Psoas muscle (tissue), 7 donors: ENCODE measurements at regions not wholly inside any gene's neighbourhood (a gene's known extent, or its start where the extent isn't known, plus 50 kb on each side); places are given as distances from the start of the nearest gene placed in this dataset.
"Not testable (repeated sequence)": the region's sequence is repeated elsewhere in the genome, so short reads cannot be mapped to it uniquely, and the experiment has no call there.

Source experiments
- ATAC-seq, 4 donors: fragments of 200-7000 bp; cut with Tn5 transposase; one replicate each; pipeline ENCODE4 v1.9.1; 2020; ENCODE audit warnings: moderate library complexity in 3 of 4, mild to moderate bottlenecking in 2 of 4
- DNase-seq, 2 donors: peaks; one replicate each; pipeline ENCODE4 v3.0.0-alpha.2; 2020
- H3K27ac ChIP-seq: fragments of 200-600 bp; one replicate; pipeline ENCODE4 v1.8.0; 2022
- H3K27me3 ChIP-seq, 3 donors: fragments of 200-600 bp in 1 of 3; one replicate each; pipeline versions ENCODE4 v1.6.1 to v1.8.0; 2013 to 2022; ENCODE audit warnings: low read length in 2 of 3, mild to moderate bottlenecking in 2 of 3, moderate library complexity in 1 of 3; ENCODE audit not compliant: insufficient read depth in 3 of 3
- H3K36me3 ChIP-seq, 2 donors: fragments of 200-600 bp in 1 of 2; one replicate each; pipeline versions ENCODE4 v1.6.1 to v1.8.0; 2013 to 2022; ENCODE audit warnings: low read depth in 1 of 2, mild to moderate bottlenecking in 1 of 2, moderate library complexity in 1 of 2; ENCODE audit not compliant: insufficient read depth in 1 of 2
- H3K4me1 ChIP-seq: fragments of 200-600 bp; one replicate; pipeline ENCODE4 v1.8.0; 2022
- H3K4me3 ChIP-seq: fragments of 200-600 bp; one replicate; pipeline ENCODE4 v1.8.0; 2022; ENCODE audit warnings: mild to moderate bottlenecking
- H3K9me3 ChIP-seq: fragments of 200-600 bp; one replicate; pipeline ENCODE4 v1.8.0; 2022
- CTCF ChIP-seq: fragments of 200-600 bp; IDR thresholded peaks from one replicate; pipeline ENCODE4 v1.8.0; 2022; ENCODE audit warnings: antibody characterized with exemption
- WGBS, 3 donors: extraction: QIAGEN DNeasy Blood & Tissue Kit; methylation state at CpG; one replicate each; pipeline versions ENCODE4 v1.1.6 to v1.1.7; 2013; 5-methylcytosine and 5-hydroxymethylcytosine counted together
- intact Hi-C, 2 donors: fragments of 100-400 bp; cut with DNase I; formaldehyde crosslinking; loops; one replicate each; pipeline versions ENCODE4 v1.11.0 to v1.14.2; 2022
- donor health status: healthy with polysubstance abuse.
- donor health status: DM: no; HTN: no; CAD: no; lungs with moderate emphysema.
- donor health status: Bipolar disorder and iron deficiency.
- donor health status: healthy.
- donor health status: DM: yes; HTN: yes; CAD: no.
- donor health status: DM: no; HTN: no; CAD: no.
- donor health status: DM: yes; HTN: yes; CAD: no.

- Histone ChIP-seq H3K27me3 (no peaks in the 10 kb centered on the region), H3K9me3 (no peaks in the 10 kb centered on the region), H3K36me3 (no peaks in the 10 kb centered on the region), H3K4me1 (no peaks in the 10 kb centered on the region), H3K27ac (no peak overlapping the region), H3K4me3 (no peak overlapping the region)
- TF ChIP-seq CTCF, result no peak
- 50 to 55% (median 54%) methylated on average over 3 of the region's 3 CpGs for WGBS, 3 donors
- intact Hi-C loops, result no loop called here
- no peak for ATAC-seq
- no peak for DNase-seq
Measured at GRCh38 chr18:65606551-65607130, 144.2 kb upstream of the CDH7 start.

GRCh38 chr18:65605352-65605751 lies 145.5 kb upstream of the CDH7 start:
- H3K4me3 ChIP-seq, H3K4me1 ChIP-seq, H3K9me3 ChIP-seq, H3K27me3 ChIP-seq, H3K36me3 ChIP-seq, intact Hi-C loops, H3K27ac ChIP-seq, ATAC-seq, DNase-seq: not testable (repeated sequence)
- WGBS, 3 donors, result 95 to 97% (median 95%) methylated on average over 24 to 30 of the region's 30 CpGs

- TF ChIP-seq CTCF, result no peak
- no peaks in the 10 kb centered on the region for H3K9me3 ChIP-seq
- ATAC-seq (no peak), DNase-seq (no peak)
- H3K4me3 ChIP-seq, result no peak overlapping the region
- H3K27me3 ChIP-seq, result no peaks in the 10 kb centered on the region
- intact Hi-C loops, result no loop called here
- H3K36me3 ChIP-seq, result no peaks in the 10 kb centered on the region
- 61 to 65% (median 65%) methylated on average over 2 of the region's 2 CpGs for WGBS, 3 donors
- H3K4me1 ChIP-seq, result no peaks in the 10 kb centered on the region
- no peak overlapping the region for H3K27ac ChIP-seq
Measured at GRCh38 chr18:65601775-65602174, 149.0 kb upstream of the CDH7 start.

GRCh38 chr18:65592435-65592834 lies 158.4 kb upstream of the CDH7 start:
- Histone ChIP-seq H3K27ac (no peak overlapping the region), H3K4me3 (no peak overlapping the region), H3K36me3 (no peaks in the 10 kb centered on the region), H3K4me1 (no peaks in the 10 kb centered on the region), H3K9me3 (no peaks in the 10 kb centered on the region), H3K27me3 (no peaks in the 10 kb centered on the region)
- no peak for TF ChIP-seq CTCF
- intact Hi-C loops, result no loop called here
- no peak for DNase-seq
- WGBS, 3 donors, result 79 to 81% (median 80%) methylated on average over 4 of the region's 4 CpGs
- no peak for ATAC-seq

GRCh38 chr18:65587491-65587890 lies 163.3 kb upstream of the CDH7 start:
- DNase-seq (no peak), ATAC-seq (no peak)
- TF ChIP-seq CTCF, result no peak
- Histone ChIP-seq H3K36me3 (no peaks in the 10 kb centered on the region), H3K4me3 (no peak overlapping the region), H3K4me1 (no peaks in the 10 kb centered on the region), H3K27me3 (no peaks in the 10 kb centered on the region), H3K9me3 (no peaks in the 10 kb centered on the region), H3K27ac (no peak overlapping the region)
- intact Hi-C loops, result no loop called here
- WGBS, 3 donors, result 84% methylated on average over 3 of the region's 3 CpGs

GRCh38 chr18:65582094-65582493 lies 168.7 kb upstream of the CDH7 start:
- H3K9me3 ChIP-seq, H3K4me3 ChIP-seq, H3K27ac ChIP-seq, H3K36me3 ChIP-seq, H3K4me1 ChIP-seq, DNase-seq, H3K27me3 ChIP-seq, intact Hi-C loops, ATAC-seq: not testable (repeated sequence)
- WGBS, 3 donors, result no CpG with 5 or more reads among the region's 2 CpGs
